ENCODE measurements at regions not wholly inside any gene's neighbourhood (a gene's known extent, or its start where the extent isn't known, plus 50 kb on each side); places are given as distances from the start of the nearest gene placed in this dataset.

DNA sequence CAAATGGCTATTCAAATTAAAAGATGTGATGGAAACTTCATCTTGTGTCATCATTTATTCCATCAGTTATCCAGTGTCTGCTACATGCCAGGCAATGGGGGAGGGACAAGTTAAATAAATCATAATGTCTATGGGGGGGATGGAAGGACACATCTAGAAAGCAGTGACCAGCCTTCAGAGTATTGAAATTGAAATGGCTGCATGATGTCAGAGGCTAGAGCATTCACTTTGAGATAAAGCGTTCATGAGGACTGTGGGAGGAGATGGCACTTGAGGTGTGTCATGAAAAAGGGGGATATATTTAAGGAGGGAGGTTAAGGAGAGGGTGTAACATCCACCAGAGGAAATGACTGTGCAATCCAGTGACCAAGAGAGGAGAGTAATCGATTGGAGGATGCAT, 50.6 kb downstream of the SLIT2 start:
- no peak for DNase-seq (ENCODE audit: low read depth, low spot score)
- no peaks in the 10 kb centered on the region for H3K36me3 Mint-ChIP-seq (ENCODE audit: low read depth)
- H3K27ac Mint-ChIP-seq (ENCODE audit: unreplicated experiment) = no peak overlapping the region
- H3K4me3 Mint-ChIP-seq = no peak overlapping the region
- H3K4me1 Mint-ChIP-seq = no peaks in the 10 kb centered on the region
- no peaks in the 10 kb centered on the region for H3K9me3 Mint-ChIP-seq
- TF ChIP-seq, protein P1, sequence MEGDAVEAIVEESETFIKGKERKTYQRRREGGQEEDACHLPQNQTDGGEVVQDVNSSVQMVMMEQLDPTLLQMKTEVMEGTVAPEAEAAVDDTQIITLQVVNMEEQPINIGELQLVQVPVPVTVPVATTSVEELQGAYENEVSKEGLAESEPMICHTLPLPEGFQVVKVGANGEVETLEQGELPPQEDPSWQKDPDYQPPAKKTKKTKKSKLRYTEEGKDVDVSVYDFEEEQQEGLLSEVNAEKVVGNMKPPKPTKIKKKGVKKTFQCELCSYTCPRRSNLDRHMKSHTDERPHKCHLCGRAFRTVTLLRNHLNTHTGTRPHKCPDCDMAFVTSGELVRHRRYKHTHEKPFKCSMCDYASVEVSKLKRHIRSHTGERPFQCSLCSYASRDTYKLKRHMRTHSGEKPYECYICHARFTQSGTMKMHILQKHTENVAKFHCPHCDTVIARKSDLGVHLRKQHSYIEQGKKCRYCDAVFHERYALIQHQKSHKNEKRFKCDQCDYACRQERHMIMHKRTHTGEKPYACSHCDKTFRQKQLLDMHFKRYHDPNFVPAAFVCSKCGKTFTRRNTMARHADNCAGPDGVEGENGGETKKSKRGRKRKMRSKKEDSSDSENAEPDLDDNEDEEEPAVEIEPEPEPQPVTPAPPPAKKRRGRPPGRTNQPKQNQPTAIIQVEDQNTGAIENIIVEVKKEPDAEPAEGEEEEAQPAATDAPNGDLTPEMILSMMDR (conservative IDR thresholded peaks at IDR 0.05) = no peak
- no peaks in the 10 kb centered on the region for H3K27me3 Mint-ChIP-seq (ENCODE audit: low read depth)

DNA sequence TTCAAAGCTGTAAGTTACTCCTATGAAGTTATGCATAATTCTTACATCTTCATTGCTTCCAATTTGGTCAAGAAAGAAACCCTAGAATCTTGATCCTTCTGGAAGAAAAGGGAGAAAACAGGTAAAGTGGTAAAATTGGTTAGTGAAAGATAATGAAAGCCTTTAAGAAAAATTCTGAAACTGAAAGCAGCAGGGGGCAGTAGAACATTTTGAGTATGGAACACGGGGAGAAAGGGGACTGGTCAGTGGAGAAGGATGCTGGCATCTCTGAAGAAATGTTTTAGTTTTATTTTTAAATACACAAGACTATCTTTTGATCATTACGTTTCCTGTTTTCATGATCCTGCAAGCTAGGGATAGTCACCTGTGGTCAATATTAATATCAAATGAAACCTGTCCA, 54.3 kb downstream of the SLIT2 start:
- H3K4me3 Mint-ChIP-seq = no peak overlapping the region
- H3K27me3 Mint-ChIP-seq (ENCODE audit: low read depth) = no peaks in the 10 kb centered on the region
- H3K36me3 Mint-ChIP-seq (ENCODE audit: low read depth) = peaks cover 6% of the 10 kb centered on the region
- TF ChIP-seq, protein P1 (conservative IDR thresholded peaks at IDR 0.05) = peak; percentile 39
- peaks cover 3% of the 10 kb centered on the region for H3K9me3 Mint-ChIP-seq
- H3K4me1 Mint-ChIP-seq = no peaks in the 10 kb centered on the region
- no peak for DNase-seq (ENCODE audit: low read depth, low spot score)
- no peak overlapping the region for H3K27ac Mint-ChIP-seq (ENCODE audit: unreplicated experiment)

DNA sequence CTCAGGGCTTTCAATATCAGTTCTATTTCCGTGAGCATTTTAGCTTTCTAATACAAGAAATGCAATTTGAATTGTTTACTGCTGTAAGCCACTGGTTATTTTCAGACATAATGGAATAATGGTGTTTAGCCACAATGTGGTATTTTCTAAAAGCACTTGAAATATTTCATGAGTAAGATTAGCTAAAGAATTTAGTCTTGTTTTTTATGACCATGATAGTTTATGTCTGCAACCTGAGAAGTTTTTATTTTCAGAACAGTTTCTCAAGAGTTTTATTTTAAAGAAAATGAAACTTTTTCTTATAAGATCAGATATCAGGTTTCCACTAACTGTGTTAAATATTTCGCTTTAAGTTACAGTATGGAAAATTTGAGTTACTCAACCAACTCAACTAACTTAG, 60.2 kb downstream of the SLIT2 start:
- no peaks in the 10 kb centered on the region for H3K27me3 Mint-ChIP-seq (ENCODE audit: low read depth)
- peaks cover 3% of the 10 kb centered on the region for H3K9me3 Mint-ChIP-seq
- H3K27ac Mint-ChIP-seq (ENCODE audit: unreplicated experiment) = no peak overlapping the region
- TF ChIP-seq, protein P1 (conservative IDR thresholded peaks at IDR 0.05) = no peak
- H3K4me3 Mint-ChIP-seq = no peak overlapping the region
- peaks cover 6% of the 10 kb centered on the region for H3K36me3 Mint-ChIP-seq (ENCODE audit: low read depth)
- DNase-seq (ENCODE audit: low read depth, low spot score) = no peak
- H3K4me1 Mint-ChIP-seq = no peaks in the 10 kb centered on the region

DNA sequence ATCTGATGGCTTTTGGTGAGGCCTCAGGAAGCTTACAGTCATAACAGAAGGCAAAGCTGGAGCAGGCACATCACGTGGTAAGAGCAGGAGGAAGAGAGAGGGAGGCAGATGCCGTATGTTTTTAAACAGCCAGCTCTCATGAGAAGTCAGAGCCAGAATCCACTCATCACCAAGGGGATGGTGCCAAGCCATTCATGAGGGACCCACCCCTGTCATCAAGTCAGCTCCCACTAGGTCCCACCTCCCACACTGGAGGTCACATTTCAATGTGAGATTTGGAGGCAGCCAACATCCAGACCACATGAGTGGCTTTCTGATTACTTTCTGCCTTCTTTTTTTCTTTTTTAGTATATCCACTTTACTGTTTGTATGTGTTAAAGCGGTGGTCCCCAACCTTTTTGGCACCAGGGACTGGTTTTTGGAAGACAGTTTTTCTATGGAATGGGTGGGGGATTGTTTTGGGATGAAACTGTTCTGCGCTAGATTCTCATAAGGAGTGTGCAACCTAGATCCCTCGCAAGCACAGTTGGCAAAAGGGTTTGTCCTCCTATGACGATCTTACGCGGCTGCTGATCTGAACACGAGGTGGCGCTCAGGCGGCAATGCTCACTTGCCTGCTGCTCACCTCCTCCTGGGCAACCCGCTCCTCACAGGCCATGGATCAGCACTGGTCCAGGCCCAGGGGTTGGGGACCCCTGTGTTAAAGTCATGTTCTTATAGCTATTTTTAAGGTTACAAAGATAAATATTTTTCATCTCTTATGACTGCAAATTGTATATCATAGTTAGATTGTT, 61.7 kb downstream of the SLIT2 start:
- H3K27me3 Mint-ChIP-seq (ENCODE audit: low read depth) = no peaks in the 10 kb centered on the region
- H3K27ac Mint-ChIP-seq (ENCODE audit: unreplicated experiment) = no peak overlapping the region
- peaks cover 6% of the 10 kb centered on the region for H3K36me3 Mint-ChIP-seq (ENCODE audit: low read depth)
- peaks cover 3% of the 10 kb centered on the region for H3K9me3 Mint-ChIP-seq
- no peak overlapping the region for H3K4me3 Mint-ChIP-seq
- peak; percentile 18 for DNase-seq (ENCODE audit: low read depth, low spot score)
- peaks cover 11% of the 10 kb centered on the region for H3K4me1 Mint-ChIP-seq
- TF ChIP-seq, protein P1 (conservative IDR thresholded peaks at IDR 0.05) = peak; percentile 60

DNA sequence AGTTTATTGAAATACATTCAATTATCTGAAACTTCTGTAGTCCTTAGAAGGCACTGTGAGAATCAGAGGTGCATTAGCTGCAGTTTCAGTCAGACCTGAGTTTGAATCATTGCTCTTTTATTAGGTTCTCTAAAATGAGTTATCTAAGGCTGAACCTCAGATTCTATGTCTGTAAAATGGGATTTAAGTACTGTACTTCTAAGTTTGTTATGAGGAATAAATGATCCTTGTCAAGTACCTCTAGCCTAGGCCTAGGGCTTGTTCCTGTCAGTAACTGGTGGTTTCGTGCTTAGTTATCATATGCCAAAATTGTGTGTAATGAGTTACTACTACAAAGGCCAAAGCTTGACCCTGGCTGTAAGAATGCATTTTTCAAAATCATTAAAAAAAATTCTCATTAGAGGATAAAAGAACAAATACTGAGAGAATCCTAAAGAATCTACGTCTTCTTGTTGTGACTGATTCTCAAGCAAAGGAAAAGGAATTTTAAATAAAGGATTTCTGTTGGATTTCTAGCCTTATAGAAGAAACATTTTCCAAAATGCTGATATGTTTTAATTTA, 65.8 kb downstream of the SLIT2 start:
- peak overlapping the region; percentile 90 for H3K27ac Mint-ChIP-seq (ENCODE audit: unreplicated experiment)
- no peaks in the 10 kb centered on the region for H3K27me3 Mint-ChIP-seq (ENCODE audit: low read depth)
- H3K4me3 Mint-ChIP-seq = peak overlapping the region; percentile 41
- H3K36me3 Mint-ChIP-seq (ENCODE audit: low read depth) = no peaks in the 10 kb centered on the region
- H3K9me3 Mint-ChIP-seq = no peaks in the 10 kb centered on the region
- peaks cover 44% of the 10 kb centered on the region for H3K4me1 Mint-ChIP-seq
- TF ChIP-seq, protein P1 (conservative IDR thresholded peaks at IDR 0.05) = no peak
- DNase-seq (ENCODE audit: low read depth, low spot score) = no peak

Data from neural crest cell (in vitro differentiated cells).